Activated effector memory CD4-positive, alpha-beta T cell treated with Interleukin-2 at 50 U/mL for 16 hours (primary cell): ENCODE measurements at regions not wholly inside any gene's neighbourhood (a gene's known extent, or its start where the extent isn't known, plus 50 kb on each side); places are given as distances from the start of the nearest gene placed in this dataset.
"Not testable (repeated sequence)": the region's sequence is repeated elsewhere in the genome, so short reads cannot be mapped to it uniquely, and the experiment has no call there.

ENCODE experiments used
- DNase-seq: peaks from one replicate; pipeline ENCODE4 v3.0.0-alpha.2; 2020

DNA sequence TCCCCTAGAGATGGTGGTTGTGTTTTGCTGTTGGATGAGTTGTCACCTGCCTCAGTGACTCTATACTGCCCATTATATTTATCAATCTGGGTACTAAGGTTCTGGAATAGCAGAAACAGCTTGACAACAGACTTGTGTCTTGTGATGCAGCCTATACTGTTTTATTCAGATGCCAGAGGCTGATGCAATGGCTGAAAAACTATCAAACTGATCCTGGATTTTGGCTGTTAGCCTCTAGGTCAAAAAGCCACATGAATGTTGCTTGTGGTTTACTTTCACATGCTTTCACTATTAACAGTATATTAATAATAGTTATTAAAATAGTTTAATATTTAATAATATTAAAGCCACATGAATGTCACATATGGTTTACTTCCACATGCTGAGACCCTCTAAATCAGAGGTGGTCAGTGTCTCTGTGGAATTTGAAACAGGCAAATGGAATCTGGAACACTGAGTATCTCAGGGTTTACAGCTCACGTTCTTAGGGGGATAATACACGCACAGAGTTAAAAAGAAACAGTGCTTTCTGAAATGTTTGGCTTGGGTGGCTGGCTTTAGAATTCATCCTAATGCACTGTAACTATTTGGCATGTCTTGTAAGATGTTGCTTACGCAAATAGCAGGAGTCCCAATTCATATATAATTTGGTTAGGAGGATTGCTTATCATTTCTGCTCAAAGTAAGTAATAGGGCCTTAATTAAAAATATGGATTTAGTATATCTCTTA is 82.5 kb upstream of the LCORL start:
- no peak for DNase-seq

DNA sequence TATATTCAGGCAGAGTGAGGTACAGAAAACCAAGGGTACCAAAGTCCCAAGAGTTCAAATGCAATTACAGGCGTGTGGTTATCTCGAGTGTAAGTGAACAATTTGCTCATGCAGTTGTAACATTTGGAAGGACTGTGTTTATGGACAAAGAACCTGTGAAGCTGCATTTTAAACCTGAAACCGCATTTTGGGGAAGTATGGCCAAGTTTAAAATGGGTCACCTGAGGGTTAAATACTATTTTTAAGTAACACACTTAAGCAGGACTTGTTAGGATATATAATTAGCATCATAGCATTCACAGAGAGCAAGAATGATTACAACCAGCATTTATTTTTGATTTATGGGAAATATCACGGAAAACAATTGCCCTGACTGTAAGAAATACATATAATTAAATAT is 79.1 kb upstream of the LCORL start:
- no peak for DNase-seq

DNA sequence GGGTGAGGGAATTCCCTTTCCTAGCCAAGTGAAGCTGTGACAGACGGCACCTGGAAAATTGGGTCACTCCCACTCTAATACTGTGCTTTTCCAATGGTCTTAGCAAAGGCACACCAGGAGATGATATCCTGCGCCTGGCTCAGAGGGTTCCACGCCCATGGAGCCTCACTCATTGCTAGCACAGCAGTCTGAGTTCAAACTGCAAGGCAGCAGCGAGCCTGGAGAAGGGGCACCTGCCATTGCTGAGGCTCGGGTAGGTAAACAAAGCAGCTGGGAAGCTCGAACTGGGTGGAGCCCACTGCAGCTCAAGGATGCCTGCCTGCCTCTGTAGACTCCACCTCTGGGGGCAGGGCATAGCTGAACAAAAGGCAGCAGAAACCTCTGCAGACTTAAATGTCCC is 68.9 kb upstream of the LCORL start:
- DNase-seq, result not testable (repeated sequence)

DNA sequence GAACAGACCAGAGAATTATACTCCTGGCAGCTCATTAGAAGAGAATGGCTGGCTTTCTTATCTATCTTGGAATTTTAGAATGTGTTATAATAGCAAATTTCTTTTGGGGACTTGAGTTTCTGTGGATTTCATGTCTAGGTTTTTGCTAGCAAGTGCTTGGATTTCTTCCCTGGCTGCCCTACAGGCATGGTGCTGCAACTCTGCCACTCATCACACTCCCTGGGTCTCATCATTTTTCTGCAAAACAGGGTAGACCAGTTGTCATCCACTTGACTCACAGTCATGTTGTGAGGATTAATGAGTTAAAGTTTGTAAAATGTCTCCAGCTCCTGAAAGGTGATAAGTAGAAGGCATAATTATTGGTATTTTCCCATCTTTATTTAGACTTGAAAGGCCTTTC is 60.7 kb upstream of the LCORL start:
- no peak for DNase-seq

DNA sequence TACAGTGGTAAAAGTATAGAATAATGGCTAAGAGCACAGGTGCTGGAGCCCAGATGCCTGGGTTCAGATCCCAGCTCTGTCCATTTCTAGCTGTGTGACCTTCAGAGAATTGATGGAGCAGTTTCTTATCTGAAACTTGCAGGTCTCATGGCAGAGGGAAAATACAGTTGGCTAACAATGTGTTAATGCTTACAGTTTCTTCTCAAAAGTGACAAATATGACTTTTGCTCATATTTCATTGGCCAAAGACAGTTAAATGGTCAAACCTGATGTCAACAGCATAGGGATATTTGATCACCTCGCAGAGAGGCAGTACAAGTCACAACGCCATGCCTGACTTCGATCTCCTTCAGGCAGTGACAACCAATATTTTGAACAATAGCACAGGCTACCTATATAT is 60.2 kb upstream of the LCORL start:
- DNase-seq, result no peak

DNA sequence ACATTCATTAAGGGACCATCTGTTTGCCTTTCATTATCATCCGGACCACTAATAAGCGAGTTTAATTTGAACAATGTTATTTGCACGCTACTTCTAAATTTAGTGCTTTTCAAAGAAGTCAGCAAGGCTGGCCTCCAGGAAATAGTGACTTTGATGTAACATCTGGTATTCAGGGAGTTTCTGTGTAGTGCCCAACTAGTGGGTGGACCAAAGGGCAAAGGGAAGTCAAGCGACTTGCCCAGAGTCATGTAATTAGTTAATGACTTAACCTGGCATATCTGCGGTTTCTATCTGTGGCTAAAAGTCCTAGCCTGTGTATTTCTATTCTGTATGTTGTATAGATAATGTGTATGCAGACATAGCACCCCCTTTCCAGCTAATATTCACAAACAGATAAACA is 56.3 kb upstream of the LCORL start:
- no peak for DNase-seq

DNA sequence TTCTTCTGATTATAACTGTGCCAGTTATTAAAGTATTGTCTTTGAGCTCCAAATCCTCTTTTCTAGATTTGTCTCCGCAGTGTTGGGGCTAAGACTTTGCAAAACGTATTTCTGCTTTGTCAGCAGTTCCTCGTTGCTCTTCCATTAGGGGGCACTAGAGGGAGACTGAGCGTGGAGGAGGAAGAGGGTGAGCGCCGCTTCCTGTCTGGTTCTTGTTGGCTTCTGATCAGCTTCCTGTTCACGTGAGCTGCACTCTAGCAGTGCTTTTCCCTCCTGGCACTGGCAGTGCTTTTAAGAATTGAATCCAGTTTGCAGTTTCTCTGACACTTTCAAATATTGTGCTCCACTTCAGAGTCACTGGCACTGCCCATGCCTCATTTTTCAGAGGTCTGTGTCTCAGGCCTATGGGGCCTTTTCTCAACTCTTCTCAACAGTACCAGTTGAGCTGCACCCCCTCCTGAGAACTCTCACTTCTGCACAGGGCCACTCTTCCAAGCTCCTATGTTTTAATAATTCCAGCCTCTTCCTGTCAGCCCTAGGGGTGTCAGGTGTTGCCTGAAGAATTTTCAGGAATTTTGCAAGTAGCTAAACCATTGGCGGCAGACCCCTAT is 54.4 kb upstream of the LCORL start:
- no peak for DNase-seq

DNA sequence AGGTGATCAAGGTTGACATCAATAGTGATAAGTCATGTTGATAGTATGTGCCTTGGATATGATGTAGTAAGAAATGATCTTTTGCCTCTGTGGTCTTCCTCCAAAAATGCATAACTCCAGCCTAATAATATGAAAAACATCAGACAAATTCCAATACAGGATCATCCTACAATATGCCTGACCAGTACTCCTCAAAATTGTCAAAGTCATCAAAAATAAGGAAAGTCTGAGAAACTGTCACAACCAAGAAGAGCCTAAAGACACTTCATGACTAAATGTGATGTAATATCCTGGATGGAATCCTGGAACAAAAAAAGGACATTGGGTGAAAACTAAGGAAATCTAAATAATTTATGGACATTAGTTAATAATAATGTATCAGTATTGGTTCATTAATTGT is 50.3 kb upstream of the LCORL start:
- no peak for DNase-seq
